Tibial nerve (tissue), 4 donors: ENCODE measurements at regions not wholly inside any gene's neighbourhood (a gene's known extent, or its start where the extent isn't known, plus 50 kb on each side); places are given as distances from the start of the nearest gene placed in this dataset.
"Not testable (repeated sequence)": the region's sequence is repeated elsewhere in the genome, so short reads cannot be mapped to it uniquely, and the experiment has no call there.

Experiments
- DNase-seq, 2 donors: peaks; one replicate each; pipeline ENCODE4 v3.0.0-alpha.2; 2019; ENCODE audit warnings: low spot score in 2 of 2
- H3K27ac ChIP-seq, 4 donors: fragments of 200-600 bp; sonication (generic) in 3 of 4; one replicate each; pipeline ENCODE4 v1.5.1; 2017 to 2019; ENCODE audit warnings: mild to moderate bottlenecking in 1 of 4
- H3K27me3 ChIP-seq, 2 donors: fragments of 200-600 bp; sonication (generic) in 1 of 2; one replicate each; pipeline versions ENCODE4 v1.5.1 to v1.6.0; 2017 to 2019
- H3K36me3 ChIP-seq, 3 donors: fragments of 200-600 bp; sonication (generic); one replicate each; pipeline ENCODE4 v1.5.1; 2018 to 2019
- H3K4me1 ChIP-seq, 4 donors: fragments of 200-600 bp; sonication (generic) in 3 of 4; one replicate each; pipeline ENCODE4 v1.5.1; 2017 to 2019
- H3K4me3 ChIP-seq, 4 donors: fragments of 200-600 bp; sonication (generic) in 3 of 4; one replicate each; pipeline ENCODE4 v1.5.1; 2017 to 2019; ENCODE audit warnings: mild to moderate bottlenecking in 1 of 4, moderate library complexity in 1 of 4
- H3K9me3 ChIP-seq, 4 donors: fragments of 200-600 bp; sonication (generic) in 3 of 4; one replicate each; pipeline ENCODE4 v1.5.1; 2017 to 2019
- EP300 ChIP-seq, 2 donors: sonication (generic); formaldehyde crosslinking; IDR thresholded peaks; one replicate each; pipeline ENCODE4 v1.6.1; 2017; ENCODE audit warnings: antibody characterized with exemption in 2 of 2, mild to moderate bottlenecking in 1 of 2
- POLR2A ChIP-seq, 2 donors: fragments of 450-650 bp; IDR thresholded peaks; one replicate each; pipeline ENCODE4 v1.6.1; 2017; ENCODE audit warnings: antibody characterized with exemption in 2 of 2, mild to moderate bottlenecking in 2 of 2, moderate library complexity in 2 of 2
- WGBS, 2 donors: methylation state at CpG; one replicate each; pipeline ENCODE4 v1.1.5; 2018; 5-methylcytosine and 5-hydroxymethylcytosine counted together
- TF ChIP-seq, protein P1 (sequence below), 5 experiments: fragments of 200-600 bp in 3 of 5; fragments of 450-650 bp in 2 of 5; sonication (generic) in 3 of 5; IDR thresholded peaks; one replicate each; pipeline ENCODE4 v1.5.1; 2016 to 2019; ENCODE audit warnings: antibody characterized with exemption in 5 of 5, mild to moderate bottlenecking in 3 of 5, moderate library complexity in 2 of 5

DNA sequence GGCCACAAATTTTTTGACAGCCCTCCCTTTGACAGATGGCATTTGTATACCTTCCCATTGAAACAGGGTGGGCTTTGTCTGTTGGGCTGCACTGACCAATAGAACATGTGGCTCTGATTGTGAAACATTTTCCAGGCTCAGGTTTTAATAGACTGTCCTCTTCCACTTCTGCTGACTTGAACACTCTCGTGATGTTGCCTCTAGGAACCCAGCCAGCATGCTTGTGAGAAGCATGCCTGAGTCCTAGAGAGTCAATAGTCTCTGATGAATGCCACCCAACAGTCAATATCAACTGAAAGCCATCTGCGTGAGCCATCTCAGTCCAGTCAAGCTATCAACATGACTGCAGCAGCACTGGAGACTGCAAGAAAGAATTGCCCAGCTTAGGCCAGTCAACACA lies 290.0 kb downstream of the SLC7A11 start:
- DNase-seq = no peak
- no peaks in the 10 kb centered on the region for H3K27me3 ChIP-seq
- H3K27ac ChIP-seq = no peak overlapping the region
- H3K9me3 ChIP-seq = no peaks in the 10 kb centered on the region
- 76 to 89% methylated on average over 2 of the region's 2 CpGs for WGBS, 2 donors
- no peaks in the 10 kb centered on the region for H3K4me1 ChIP-seq
- TF ChIP-seq, protein P1, sequence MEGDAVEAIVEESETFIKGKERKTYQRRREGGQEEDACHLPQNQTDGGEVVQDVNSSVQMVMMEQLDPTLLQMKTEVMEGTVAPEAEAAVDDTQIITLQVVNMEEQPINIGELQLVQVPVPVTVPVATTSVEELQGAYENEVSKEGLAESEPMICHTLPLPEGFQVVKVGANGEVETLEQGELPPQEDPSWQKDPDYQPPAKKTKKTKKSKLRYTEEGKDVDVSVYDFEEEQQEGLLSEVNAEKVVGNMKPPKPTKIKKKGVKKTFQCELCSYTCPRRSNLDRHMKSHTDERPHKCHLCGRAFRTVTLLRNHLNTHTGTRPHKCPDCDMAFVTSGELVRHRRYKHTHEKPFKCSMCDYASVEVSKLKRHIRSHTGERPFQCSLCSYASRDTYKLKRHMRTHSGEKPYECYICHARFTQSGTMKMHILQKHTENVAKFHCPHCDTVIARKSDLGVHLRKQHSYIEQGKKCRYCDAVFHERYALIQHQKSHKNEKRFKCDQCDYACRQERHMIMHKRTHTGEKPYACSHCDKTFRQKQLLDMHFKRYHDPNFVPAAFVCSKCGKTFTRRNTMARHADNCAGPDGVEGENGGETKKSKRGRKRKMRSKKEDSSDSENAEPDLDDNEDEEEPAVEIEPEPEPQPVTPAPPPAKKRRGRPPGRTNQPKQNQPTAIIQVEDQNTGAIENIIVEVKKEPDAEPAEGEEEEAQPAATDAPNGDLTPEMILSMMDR (IDR thresholded peaks at IDR 0.05) = no peak
- no peak for TF ChIP-seq EP300 (IDR thresholded peaks at IDR 0.05)
- TF ChIP-seq POLR2A (IDR thresholded peaks at IDR 0.05) = no peak
- H3K4me3 ChIP-seq = no peak overlapping the region
- no peaks in the 10 kb centered on the region for H3K36me3 ChIP-seq

DNA sequence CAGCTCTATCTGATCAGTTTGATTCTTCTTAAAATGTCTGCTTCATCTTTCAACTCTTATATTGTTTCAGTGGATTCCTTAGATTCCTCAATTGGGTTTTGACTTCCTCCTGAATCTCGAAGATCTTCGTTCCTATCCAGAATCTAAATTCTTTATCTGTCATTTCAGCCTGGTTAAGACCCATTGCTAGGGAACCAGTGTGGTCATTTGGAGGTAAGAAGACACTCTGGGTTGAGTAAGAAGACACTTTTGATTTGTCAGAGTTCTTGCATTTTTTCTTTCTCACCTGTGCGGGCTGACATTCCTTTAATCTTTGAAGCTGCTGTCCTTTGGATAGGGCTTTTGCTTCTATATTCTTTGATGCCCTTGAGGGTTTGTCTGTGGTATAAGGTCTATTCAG lies 291.9 kb downstream of the SLC7A11 start:
- no peaks in the 10 kb centered on the region for H3K27me3 ChIP-seq
- no peaks in the 10 kb centered on the region for H3K9me3 ChIP-seq
- no peaks in the 10 kb centered on the region for H3K4me1 ChIP-seq
- no peaks in the 10 kb centered on the region for H3K36me3 ChIP-seq
- TF ChIP-seq, protein P1 (IDR thresholded peaks at IDR 0.05) = no peak
- TF ChIP-seq EP300 (IDR thresholded peaks at IDR 0.05) (no peak), POLR2A (IDR thresholded peaks at IDR 0.05) (no peak)
- WGBS, 2 donors = 93 to 96% methylated on average over 3 of the region's 3 CpGs
- DNase-seq = no peak
- H3K4me3 ChIP-seq = no peak overlapping the region
- no peak overlapping the region for H3K27ac ChIP-seq

DNA sequence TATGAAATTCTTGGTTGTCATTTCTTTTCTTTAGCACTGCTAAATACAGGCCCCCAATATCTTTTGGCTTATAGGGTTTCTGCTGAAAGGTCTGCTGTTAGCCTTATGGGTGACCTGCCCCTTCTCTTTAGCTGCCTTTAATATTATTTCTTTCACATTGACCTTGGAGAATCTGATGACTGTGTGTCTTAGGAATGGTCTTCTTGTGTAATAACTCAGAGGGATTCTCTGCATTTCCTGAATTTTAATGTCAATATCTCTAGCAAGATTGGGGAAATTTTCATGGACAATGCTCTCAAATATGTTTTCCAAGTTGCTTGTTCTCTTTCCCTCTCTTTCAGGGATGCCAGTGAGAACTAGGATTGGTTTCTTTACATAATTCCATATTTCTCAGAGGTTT lies 292.4 kb downstream of the SLC7A11 start:
- TF ChIP-seq EP300 (IDR thresholded peaks at IDR 0.05) (no peak), POLR2A (IDR thresholded peaks at IDR 0.05) (no peak)
- TF ChIP-seq, protein P1 (IDR thresholded peaks at IDR 0.05) = no peak
- H3K27me3 ChIP-seq = no peaks in the 10 kb centered on the region

DNA sequence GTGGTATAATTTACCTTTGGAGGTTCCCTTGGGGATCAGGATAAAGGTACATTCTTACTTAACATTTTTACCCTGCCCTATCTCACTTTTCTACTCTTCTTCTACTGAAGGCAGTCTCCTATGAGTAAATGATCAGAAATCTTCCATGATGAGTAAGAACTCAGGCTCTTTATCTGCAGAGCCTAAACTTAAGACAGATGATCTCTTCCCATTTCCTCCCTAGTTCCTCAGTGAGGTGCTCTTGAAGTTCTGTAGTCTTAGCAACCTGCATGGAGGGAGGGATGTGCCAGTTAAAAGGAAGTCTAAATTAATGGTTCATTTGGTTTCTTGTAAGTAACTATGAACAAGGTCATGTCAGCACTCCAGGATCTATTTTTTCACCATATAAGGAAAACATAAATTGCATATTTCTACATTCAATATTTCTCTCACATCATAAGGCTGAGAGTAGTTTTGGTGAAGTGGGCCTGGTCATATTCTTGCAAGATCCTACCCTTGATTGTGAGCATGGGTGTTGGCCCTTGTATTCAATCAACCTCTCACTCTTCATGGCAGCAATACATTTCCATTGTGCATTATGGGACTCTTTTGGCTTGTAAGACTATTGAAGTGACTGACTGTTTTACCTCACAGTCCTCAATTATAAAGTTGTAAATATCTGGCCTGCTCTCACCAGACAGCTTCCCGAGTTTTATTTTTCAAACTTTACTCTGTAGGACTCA lies 295.5 kb downstream of the SLC7A11 start:
- Histone ChIP-seq H3K27ac (no peak overlapping the region), H3K36me3 (no peaks in the 10 kb centered on the region), H3K4me3 (no peak overlapping the region), H3K4me1 (no peaks in the 10 kb centered on the region), H3K27me3 (no peaks in the 10 kb centered on the region), H3K9me3 (no peaks in the 10 kb centered on the region)
- 86 to 88% methylated on average over 1 of the region's 1 CpG for WGBS, 2 donors
- TF ChIP-seq EP300 (IDR thresholded peaks at IDR 0.05) (no peak), POLR2A (IDR thresholded peaks at IDR 0.05) (no peak)
- TF ChIP-seq, protein P1 (IDR thresholded peaks at IDR 0.05) = no peak
- no peak for DNase-seq

More for the DNA sequence above, 292.4 kb downstream of the SLC7A11 start:
- DNase-seq = no peak
- no peak overlapping the region for H3K4me3 ChIP-seq
- H3K4me1 ChIP-seq = no peaks in the 10 kb centered on the region
- H3K27ac ChIP-seq = no peak overlapping the region
- H3K36me3 ChIP-seq = no peaks in the 10 kb centered on the region
- H3K9me3 ChIP-seq = no peaks in the 10 kb centered on the region

DNA sequence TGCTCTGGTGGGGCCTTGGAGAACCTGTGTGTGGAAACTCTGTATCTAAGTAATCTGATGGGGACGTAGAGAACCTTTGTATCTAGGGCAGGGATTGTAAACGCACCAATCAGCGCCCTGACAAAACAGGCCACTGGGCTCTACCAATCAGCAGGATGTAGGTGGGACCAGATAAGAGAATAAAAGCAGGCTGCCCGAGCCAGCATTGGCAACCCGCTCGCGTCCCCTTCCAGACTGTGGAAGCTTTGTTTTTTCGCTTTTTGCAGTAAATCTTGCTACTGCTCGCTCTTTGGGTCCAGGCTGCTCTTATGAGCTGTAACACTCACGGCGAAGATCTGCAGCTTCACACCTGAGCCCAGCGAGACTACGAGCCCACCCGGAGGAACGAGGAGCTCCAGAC lies 299.3 kb downstream of the SLC7A11 start:
- WGBS, 2 donors = 95 to 96% methylated on average over 15 of the region's 15 CpGs
- peaks cover 0 to 16% (median 6%) of the 10 kb centered on the region in 4 donors for H3K9me3 ChIP-seq
- H3K36me3 ChIP-seq, H3K27me3 ChIP-seq, H3K27ac ChIP-seq, H3K4me3 ChIP-seq, H3K4me1 ChIP-seq, DNase-seq: not testable (repeated sequence)

DNA sequence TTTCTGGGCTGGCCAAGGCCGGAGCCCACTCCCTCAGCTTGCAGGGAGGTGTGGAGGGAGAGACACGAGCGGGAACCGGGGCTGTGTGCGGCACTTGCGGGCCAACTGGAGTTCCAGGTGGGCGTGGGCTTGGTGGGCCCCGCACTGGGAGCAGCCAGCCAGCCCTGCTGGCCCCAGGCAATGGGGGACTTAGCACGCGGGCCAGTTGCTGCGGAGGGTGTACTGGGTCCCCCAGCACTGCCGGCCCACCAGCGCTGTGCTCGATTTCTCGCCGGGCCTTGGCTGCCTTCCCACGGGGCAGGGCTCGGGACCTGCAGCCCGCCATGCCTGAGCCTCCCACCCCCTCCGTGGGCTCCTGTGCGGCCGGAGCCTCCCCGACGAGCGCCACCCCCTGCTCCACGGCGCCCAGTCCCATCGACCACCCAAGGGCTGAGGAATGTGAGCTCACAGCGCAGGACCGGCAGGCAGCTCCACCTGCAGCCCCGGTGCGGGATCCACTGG lies 300.1 kb downstream of the SLC7A11 start:
- DNase-seq, H3K27me3 ChIP-seq, H3K27ac ChIP-seq, H3K36me3 ChIP-seq, H3K4me3 ChIP-seq, H3K4me1 ChIP-seq: not testable (repeated sequence)
- peaks cover 0 to 16% (median 6%) of the 10 kb centered on the region in 4 donors for H3K9me3 ChIP-seq
- WGBS, 2 donors = 94 to 98% methylated on average over 9 to 22 of the region's 32 CpGs
